HCT116 (cell line): ENCODE measurements at regions not wholly inside any gene's neighbourhood (a gene's known extent, or its start where the extent isn't known, plus 50 kb on each side); places are given as distances from the start of the nearest gene placed in this dataset.

Experiments used
- ATAC-seq: fragments of 200-7000 bp; cut with Tn5 transposase; 2 replicates; pipeline ENCODE4 v1.9.1; 2020; ENCODE audit warnings: mild to moderate bottlenecking, moderate library complexity
- BruUV-seq: library from RNA; stranded (reverse); fragments of 400-500 nt; replicated peaks from 2 replicates; lab custom pipeline; 2021; lab: Mats Ljungman, UMichigan
- CTCF ChIA-PET: fragments of 300-600 bp; sonication (Branson Sonifier 250); formaldehyde crosslinking; loops from one replicate; lab custom pipeline; 2021; ENCODE audit warnings: antibody characterized with exemption; lab: Charles Lee
- POLR2A ChIA-PET: fragments of 300-600, 350-600 bp; sonication (Branson Sonifier 250); formaldehyde crosslinking; loops from one replicate; lab custom pipeline; 2021; ENCODE audit warnings: antibody characterized with exemption; lab: Charles Lee
- RAD21 ChIA-PET, 2 experiments: fragments of 300-600 bp; sonication (Branson Sonifier 250); formaldehyde crosslinking; loops; one replicate each; lab custom pipeline; 2023; ENCODE audit warnings: low total read pairs in 2 of 2; ENCODE audit not compliant: uncharacterized antibody in 2 of 2, unreplicated experiment in 2 of 2, low non-redundant PET in 1 of 2; lab: Charles Lee
- DNase-seq: peaks from one replicate; pipeline ENCODE4 v3.0.0-alpha.2; 2010; ENCODE audit warnings: low read depth, low spot score
- H2AFZ ChIP-seq: fragments of 200-600 bp; shearing (Covaris generic), sonication (generic); 2 replicates; pipeline ENCODE4 v1.6.1; 2017; ENCODE audit warnings: low read depth, mixed run types, mixed read lengths, antibody characterized with exemption, low read length; ENCODE audit not compliant: poor library complexity, severe bottlenecking
- H3K27ac ChIP-seq: 2 replicates; pipeline ENCODE4 v1.5.1; 2012; ENCODE audit warnings: low read depth, low read length
- H3K27me3 ChIP-seq: fragments of 200-600 bp; sonication (generic); 2 replicates; pipeline ENCODE4 v1.6.1; 2016; ENCODE audit warnings: mixed run types, low read length, mixed read lengths; ENCODE audit not compliant: insufficient read depth
- H3K36me3 ChIP-seq, 2 experiments: fragments of 200-500 bp in 1 of 2; fragments of 200-600 bp in 1 of 2; sonication (Bioruptor generic) in 1 of 2; sonication (generic) in 1 of 2; 2 replicates each; pipeline versions ENCODE4 v1.5.1 to v1.6.1; 2014 to 2016; ENCODE audit warnings: low read length in 2 of 2, inconsistent platforms in 1 of 2, mixed read lengths in 1 of 2, mixed run types in 1 of 2; ENCODE audit not compliant: insufficient read depth in 2 of 2, control insufficient read depth in 1 of 2
- H3K4me1 ChIP-seq, 2 experiments: fragments of 200-600 bp in 1 of 2; sonication (generic) in 1 of 2; 2 replicates each; pipeline versions ENCODE4 v1.5.1 to v1.6.1; 2012 to 2017; ENCODE audit warnings: low read length in 2 of 2, inconsistent platforms in 1 of 2, mild to moderate bottlenecking in 1 of 2, mixed read lengths in 1 of 2, mixed run types in 1 of 2, moderate library complexity in 1 of 2; ENCODE audit not compliant: insufficient read depth in 2 of 2, control insufficient read depth in 1 of 2
- H3K4me2 ChIP-seq: fragments of 200-600 bp; sonication (generic); 2 replicates; pipeline ENCODE4 v1.6.1; 2017; ENCODE audit warnings: mixed run types, low read length, mixed read lengths
- H3K4me3 ChIP-seq, 2 experiments: fragments of 200-600 bp in 1 of 2; sonication (generic) in 1 of 2; replicated peaks in 1 of 2; 2 replicates each; pipeline ENCODE4 v1.5.1; 2011 to 2016; ENCODE audit warnings: low read length in 2 of 2, control low read depth in 1 of 2, low read depth in 1 of 2, mild to moderate bottlenecking in 1 of 2, mixed read lengths in 1 of 2, mixed run types in 1 of 2
- H3K79me2 ChIP-seq: fragments of 200-600 bp; sonication (generic); 2 replicates; pipeline ENCODE4 v1.6.1; 2017; ENCODE audit warnings: mild to moderate bottlenecking, mixed run types, low read length, moderate library complexity, mixed read lengths; ENCODE audit not compliant: insufficient read depth
- H3K9ac ChIP-seq: fragments of 200-600 bp; sonication (generic); 2 replicates; pipeline ENCODE4 v1.6.1; 2016; ENCODE audit warnings: low read length, mixed read lengths
- H3K9me2 ChIP-seq: fragments of 200-600 bp; sonication (generic), shearing (Covaris generic); 2 replicates; pipeline ENCODE4 v1.6.1; 2017; ENCODE audit warnings: mixed run types, mild to moderate bottlenecking, moderate library complexity; ENCODE audit not compliant: insufficient read depth
- H3K9me3 ChIP-seq, 2 experiments: fragments of 200-500 bp in 1 of 2; fragments of 200-600 bp in 1 of 2; sonication (Bioruptor generic) in 1 of 2; sonication (generic) in 1 of 2; 2 replicates each; pipeline ENCODE4 v1.6.1; 2014 to 2017; ENCODE audit warnings: low read length in 2 of 2, mixed read lengths in 2 of 2, inconsistent platforms in 1 of 2, low read depth in 1 of 2, mild to moderate bottlenecking in 1 of 2, mixed run types in 1 of 2, moderate library complexity in 1 of 2; ENCODE audit not compliant: control insufficient read depth in 1 of 2, insufficient read depth in 1 of 2
- H4K20me1 ChIP-seq: fragments of 200-600 bp; sonication (generic), shearing (Covaris generic); 2 replicates; pipeline ENCODE4 v1.6.1; 2017; ENCODE audit warnings: mixed run types, mild to moderate bottlenecking, moderate library complexity; ENCODE audit not compliant: insufficient read depth
- ATF3 ChIP-seq: IDR thresholded peaks from 2 replicates; pipeline ENCODE4 v1.6.1; 2012
- CBX3 ChIP-seq: IDR thresholded peaks from 2 replicates; pipeline ENCODE4 v1.6.1; 2012; ENCODE audit warnings: low read depth
- CEBPB ChIP-seq: IDR thresholded peaks from 2 replicates; pipeline ENCODE4 v1.6.1; 2012; ENCODE audit warnings: low read depth
- ELF1 ChIP-seq: IDR thresholded peaks from 2 replicates; pipeline ENCODE4 v1.6.1; 2012; ENCODE audit warnings: low read depth, borderline replicate concordance
- EZH2 ChIP-seq: fragments of 200-600 bp; sonication (generic); IDR thresholded peaks from 2 replicates; pipeline ENCODE4 v1.6.1; 2017; ENCODE audit warnings: antibody characterized with exemption, mixed run types
- FOSL1 ChIP-seq: IDR thresholded peaks from 2 replicates; pipeline ENCODE4 v1.6.1; 2012; ENCODE audit warnings: low read depth
- POLR2A ChIP-seq: IDR thresholded peaks from 2 replicates; pipeline ENCODE4 v1.7.0; 2011; ENCODE audit warnings: borderline replicate concordance; ENCODE audit not compliant: insufficient read depth, insufficient read length; ENCODE audit errors: extremely low read depth
- RAD21 ChIP-seq: IDR thresholded peaks from 2 replicates; pipeline ENCODE4 v1.6.1; 2012; ENCODE audit warnings: low read depth, mild to moderate bottlenecking
- REST ChIP-seq: IDR thresholded peaks from 2 replicates; pipeline ENCODE4 v1.6.1; 2012; ENCODE audit warnings: low read depth
- SP1 ChIP-seq: IDR thresholded peaks from 2 replicates; pipeline ENCODE4 v1.6.1; 2012; ENCODE audit warnings: low read depth
- TCF7L2 ChIP-seq: IDR thresholded peaks from 2 replicates; pipeline ENCODE4 v1.7.0; 2011; ENCODE audit warnings: borderline replicate concordance, inconsistent platforms; ENCODE audit not compliant: insufficient read depth, insufficient read length; ENCODE audit errors: extremely low read depth
- intact Hi-C: fragments of 100-400 bp; cut with micrococcal nuclease; formaldehyde crosslinking; loops from 2 replicates; pipeline ENCODE4 v1.10.0; 2022

GRCh38 chr12:125775507-125775906, 710.3 kb downstream of the AACS start:
- Histone ChIP-seq H3K4me2 (no peak overlapping the region), H3K9me3 (peaks cover 8 to 11% of the 10 kb centered on the region in 2 experiments; a peak in 2 of 4 replicates), H2AFZ (no peak overlapping the region), H3K4me3 (no peak overlapping the region), H3K79me2 (no peaks in the 10 kb centered on the region), H3K27ac (no peak overlapping the region), H3K4me1 (no peaks in the 10 kb centered on the region), H3K36me3 (no peaks in the 10 kb centered on the region), H3K27me3 (no peaks in the 10 kb centered on the region), H3K9ac (no peak overlapping the region), H4K20me1 (no peaks in the 10 kb centered on the region), H3K9me2 (no peaks in the 10 kb centered on the region)
- POLR2A ChIA-PET, result no interaction called here
- no TSS peak for BruUV-seq
- TF ChIP-seq REST, result no peak
- RAD21 ChIA-PET, result no interaction called here
- CTCF ChIA-PET, result no interaction called here
- ATAC-seq (no peak), DNase-seq (no peak)
- intact Hi-C loops, result no loop called here

GRCh38 chr12:125776212-125776611, 711.0 kb downstream of the AACS start:
- Histone ChIP-seq H3K79me2 (no peaks in the 10 kb centered on the region), H3K27me3 (no peaks in the 10 kb centered on the region), H4K20me1 (no peaks in the 10 kb centered on the region), H3K9me3 (peaks cover 8 to 11% of the 10 kb centered on the region in 2 experiments; a peak in 2 of 4 replicates), H3K27ac (no peak overlapping the region), H3K9ac (no peak overlapping the region), H3K4me3 (no peak overlapping the region), H3K9me2 (no peaks in the 10 kb centered on the region), H3K4me2 (no peak overlapping the region), H2AFZ (no peak overlapping the region), H3K4me1 (no peaks in the 10 kb centered on the region), H3K36me3 (no peaks in the 10 kb centered on the region)
- intact Hi-C loops, result no loop called here
- ChIA-PET POLR2A (no interaction called here), RAD21 (no interaction called here), CTCF (no interaction called here)
- DNase-seq, result no peak
- no TSS peak for BruUV-seq
- ATAC-seq, result no peak
- no peak for TF ChIP-seq POLR2A
- no peak for TF ChIP-seq REST
- no peak for TF ChIP-seq TCF7L2
- no peak for TF ChIP-seq SP1
- TF ChIP-seq ELF1, result no peak
- no peak for TF ChIP-seq EZH2
- TF ChIP-seq CEBPB, result no peak
- no peak for TF ChIP-seq CBX3
- TF ChIP-seq ATF3, result no peak
- no peak for TF ChIP-seq FOSL1
- TF ChIP-seq RAD21, result no peak
